AG09309 (cell line): ENCODE measurements at regions not wholly inside any gene's neighbourhood (a gene's known extent, or its start where the extent isn't known, plus 50 kb on each side); places are given as distances from the start of the nearest gene placed in this dataset.

Experiments used
- DNase-seq: peaks from one replicate; pipeline ENCODE4 v3.0.0-alpha.2; 2010; ENCODE audit warnings: low read depth
- H3K4me3 ChIP-seq: 2 replicates; pipeline ENCODE4 v1.5.1; 2011; ENCODE audit warnings: mild to moderate bottlenecking, low read depth, low read length, moderate library complexity; ENCODE audit not compliant: control insufficient read depth
- TF ChIP-seq, protein P1 (sequence below): IDR thresholded peaks from 2 replicates; pipeline ENCODE4 v1.5.1; 2011; ENCODE audit warnings: mild to moderate bottlenecking, low read depth, low read length, inconsistent platforms; ENCODE audit not compliant: insufficient read depth, control insufficient read depth; ENCODE audit errors: missing control alignments

DNA sequence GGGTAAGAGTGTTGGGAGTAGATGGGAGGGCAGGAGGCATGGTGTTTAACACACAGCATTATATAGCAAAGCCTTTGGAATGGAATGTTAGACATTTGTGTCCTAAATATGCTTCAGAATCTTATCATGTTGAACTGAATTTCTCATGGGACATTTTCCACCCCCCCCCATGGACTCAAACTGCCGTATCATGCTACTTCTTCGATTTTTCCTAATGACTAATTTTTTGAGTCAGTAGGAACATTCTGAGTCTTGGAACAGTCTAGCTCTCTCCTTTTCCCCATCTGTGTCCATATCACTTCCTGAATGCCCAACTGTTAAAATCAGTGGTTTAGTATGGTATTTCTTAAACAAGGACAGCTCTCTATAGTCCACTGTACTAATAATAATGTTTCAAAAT is 380.6 kb downstream of the TLE4 start:
- no peak for DNase-seq
- TF ChIP-seq, protein P1, sequence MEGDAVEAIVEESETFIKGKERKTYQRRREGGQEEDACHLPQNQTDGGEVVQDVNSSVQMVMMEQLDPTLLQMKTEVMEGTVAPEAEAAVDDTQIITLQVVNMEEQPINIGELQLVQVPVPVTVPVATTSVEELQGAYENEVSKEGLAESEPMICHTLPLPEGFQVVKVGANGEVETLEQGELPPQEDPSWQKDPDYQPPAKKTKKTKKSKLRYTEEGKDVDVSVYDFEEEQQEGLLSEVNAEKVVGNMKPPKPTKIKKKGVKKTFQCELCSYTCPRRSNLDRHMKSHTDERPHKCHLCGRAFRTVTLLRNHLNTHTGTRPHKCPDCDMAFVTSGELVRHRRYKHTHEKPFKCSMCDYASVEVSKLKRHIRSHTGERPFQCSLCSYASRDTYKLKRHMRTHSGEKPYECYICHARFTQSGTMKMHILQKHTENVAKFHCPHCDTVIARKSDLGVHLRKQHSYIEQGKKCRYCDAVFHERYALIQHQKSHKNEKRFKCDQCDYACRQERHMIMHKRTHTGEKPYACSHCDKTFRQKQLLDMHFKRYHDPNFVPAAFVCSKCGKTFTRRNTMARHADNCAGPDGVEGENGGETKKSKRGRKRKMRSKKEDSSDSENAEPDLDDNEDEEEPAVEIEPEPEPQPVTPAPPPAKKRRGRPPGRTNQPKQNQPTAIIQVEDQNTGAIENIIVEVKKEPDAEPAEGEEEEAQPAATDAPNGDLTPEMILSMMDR = no peak
- H3K4me3 ChIP-seq = no peak overlapping the region

DNA sequence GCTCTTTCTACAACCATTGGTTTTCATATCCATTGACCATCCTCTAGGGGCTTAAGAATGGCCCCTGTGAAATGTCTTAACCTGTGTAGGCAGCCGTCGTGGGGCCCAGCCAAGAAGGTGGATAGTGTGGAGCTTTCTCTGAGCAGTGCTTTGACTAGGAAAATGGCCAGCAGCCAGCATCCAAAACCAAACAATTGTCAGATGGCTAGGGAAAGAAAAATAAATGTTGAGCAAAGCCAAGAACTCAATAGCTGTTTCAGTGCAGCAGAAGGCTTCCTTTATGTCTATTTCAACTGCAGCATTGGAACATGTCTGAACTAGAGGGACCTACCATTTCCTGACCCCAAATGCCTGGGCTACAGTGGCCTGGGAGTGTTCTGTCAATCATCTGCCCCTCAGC is 374.9 kb downstream of the TLE4 start:
- TF ChIP-seq, protein P1 = no peak
- no peak overlapping the region for H3K4me3 ChIP-seq
- DNase-seq = no peak

DNA sequence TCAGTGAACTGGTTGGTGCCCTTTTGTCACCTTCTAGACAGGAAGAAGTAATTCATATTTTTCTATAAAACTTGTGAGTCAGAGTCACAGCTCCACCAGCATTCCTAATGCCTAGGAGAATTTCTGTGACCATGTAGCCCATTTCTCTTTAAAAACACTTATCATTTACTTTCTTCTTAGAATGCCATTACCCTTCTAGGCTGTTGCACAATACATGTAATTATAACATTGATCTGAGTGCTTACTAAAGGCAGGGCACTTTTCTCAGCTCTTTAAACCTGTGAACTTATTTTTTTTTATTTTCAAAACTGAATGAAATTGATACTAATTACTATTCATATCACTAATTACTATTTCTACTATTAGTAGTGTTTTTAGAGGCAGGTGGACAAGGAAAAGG is 373.7 kb downstream of the TLE4 start:
- H3K4me3 ChIP-seq = no peak overlapping the region
- DNase-seq = no peak
- TF ChIP-seq, protein P1 = no peak

DNA sequence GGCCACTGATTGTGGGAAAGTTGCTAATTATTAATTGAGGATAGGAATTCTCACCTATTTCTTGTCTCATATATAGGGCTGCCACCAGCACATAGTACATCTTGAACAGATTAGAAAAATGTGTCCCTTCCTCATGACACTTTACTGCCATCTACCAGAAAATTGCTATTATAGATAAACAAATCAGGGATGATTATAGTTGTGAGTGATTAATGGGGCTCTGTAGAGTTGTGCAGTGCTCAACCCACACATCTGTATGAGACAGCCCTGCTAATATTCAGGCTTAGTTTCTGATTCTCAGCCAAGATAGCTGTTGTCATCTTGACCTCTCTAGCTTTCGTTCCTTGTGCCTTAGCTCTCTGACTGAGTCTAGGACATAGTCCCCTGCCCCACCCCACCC is 373.3 kb downstream of the TLE4 start:
- TF ChIP-seq, protein P1 = no peak
- H3K4me3 ChIP-seq = no peak overlapping the region
- no peak for DNase-seq

DNA sequence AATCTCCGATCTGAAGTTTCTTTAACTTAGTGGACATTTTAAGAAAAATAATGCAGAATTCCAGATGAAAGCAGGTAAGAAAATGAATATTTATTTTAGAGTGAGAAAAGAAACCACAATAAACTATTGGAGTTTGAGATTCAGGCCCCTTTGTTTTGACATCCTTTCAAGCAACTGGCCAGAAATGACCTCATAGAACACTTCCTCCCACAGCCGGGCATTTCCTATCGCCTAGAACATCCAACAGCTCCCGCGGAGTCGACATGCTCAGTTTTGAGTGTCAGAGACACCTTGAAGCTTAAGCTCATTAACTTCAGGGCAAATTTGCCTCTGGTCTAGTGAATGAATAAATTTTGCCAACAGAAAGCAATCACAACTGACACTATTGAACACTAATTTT is 369.2 kb downstream of the TLE4 start:
- TF ChIP-seq, protein P1 = no peak
- no peak overlapping the region for H3K4me3 ChIP-seq
- DNase-seq = no peak

DNA sequence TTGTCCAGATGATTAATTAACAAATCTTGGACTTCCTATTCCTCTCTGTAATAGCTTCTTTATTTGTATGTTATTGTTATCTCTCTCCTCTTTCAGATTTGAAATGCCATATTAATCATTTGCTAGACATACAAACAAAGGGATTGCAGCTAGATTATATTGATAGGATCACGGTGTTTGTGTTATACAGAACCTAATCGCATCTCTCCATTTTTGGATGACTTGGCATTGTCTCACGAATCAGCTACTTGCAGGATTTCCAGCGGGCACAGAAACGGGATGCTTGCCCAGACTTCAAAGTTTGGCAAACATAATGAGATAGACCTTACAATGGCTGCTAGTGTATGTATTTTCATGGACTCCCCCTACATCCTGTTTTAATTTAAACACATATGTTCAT is 368.1 kb downstream of the TLE4 start:
- no peak for DNase-seq
- TF ChIP-seq, protein P1 = no peak
- H3K4me3 ChIP-seq = no peak overlapping the region

DNA sequence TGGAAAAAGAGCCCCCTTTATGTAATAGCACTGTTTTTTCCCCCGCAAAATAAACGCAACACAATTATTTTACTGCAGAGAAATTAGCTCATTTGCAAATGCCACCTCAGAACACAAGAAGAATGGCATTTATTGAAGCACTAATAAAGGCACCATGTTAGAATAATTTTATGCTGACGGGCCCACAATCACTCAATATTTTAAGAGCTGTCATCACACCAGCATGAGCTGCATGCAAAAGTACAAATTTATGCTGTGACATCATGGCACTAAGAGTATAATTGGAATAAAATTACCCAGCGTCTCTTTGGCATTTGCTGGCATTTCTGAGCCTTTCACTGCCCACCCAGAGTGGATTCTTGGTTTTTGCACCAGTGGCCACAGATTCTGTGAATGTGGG is 364.6 kb downstream of the TLE4 start:
- TF ChIP-seq, protein P1 = no peak
- H3K4me3 ChIP-seq = no peak overlapping the region
- DNase-seq = no peak
